ENCODE measurements at regions not wholly inside any gene's neighbourhood (a gene's known extent, or its start where the extent isn't known, plus 50 kb on each side); places are given as distances from the start of the nearest gene placed in this dataset.

GRCh38 chr12:124440031-124440626 is 127.3 kb downstream of the NCOR2 start:
- Histone ChIP-seq H2AK9ac (replicated peaks; ENCODE audit: low read depth, low read length, poor library complexity) (peak overlapping the region; percentile 80), H4K91ac (ENCODE audit: insufficient read depth, low read depth, low read length) (peak overlapping the region; percentile 84), H3K9me3 (ENCODE audit: control insufficient read depth, insufficient read depth, low read length) (no peaks in the 10 kb centered on the region), H2BK5ac (ENCODE audit: low read depth, low read length, poor library complexity, severe bottlenecking) (peak overlapping the region; percentile 90), H2AFZ (replicated peaks; ENCODE audit: low read length, poor library complexity) (peak overlapping the region; percentile 52), H2BK120ac (ENCODE audit: low read depth, low read length) (peak overlapping the region; percentile 90), H3K79me1 (ENCODE audit: low read depth in 1 of 2, low read length in 2 of 2) (peaks cover 19 to 57% of the 10 kb centered on the region in 2 experiments), H3K18ac (ENCODE audit: low read depth, low read length) (peak overlapping the region; percentile 14; the same call in 1 of the 2 replicates), H2AK5ac (ENCODE audit: low read depth, low read length) (peak overlapping the region; percentile 96), H2BK15ac (ENCODE audit: low read depth, low read length) (peak overlapping the region; percentile 32; the same call in 2 of the 3 replicates), H3K4me1 (ENCODE audit: control insufficient read depth, insufficient read depth, low read length) (peaks cover 26% of the 10 kb centered on the region), H3K4ac (ENCODE audit: low read depth, low read length) (peak overlapping the region; percentile 96), H3K23ac (ENCODE audit: low read depth, low read length) (peak overlapping the region; percentile 73), H4K8ac (ENCODE audit: low read depth in 2 of 2, low read length in 2 of 2) (peak overlapping the region; percentile 20 to 91; a peak in 2 of 4 replicates), H3K9ac (ENCODE audit: low read depth, low read length) (no peak overlapping the region; the same call in 1 of the 2 replicates), H4K20me1 (ENCODE audit: insufficient read depth, low read length) (peaks cover 9% of the 10 kb centered on the region; the same call in 1 of the 2 replicates), H3K36me3 (ENCODE audit: control insufficient read depth, insufficient read depth, low read length) (peaks cover 27% of the 10 kb centered on the region; the same call in 1 of the 2 replicates), H3K4me3 (ENCODE audit: insufficient read depth, low read depth, low read length) (no peak overlapping the region), H3K27ac (ENCODE audit: insufficient read depth, low read length) (peak overlapping the region; percentile 79; the same call in 1 of the 2 replicates), H3K9me1 (ENCODE audit: insufficient read depth, low read length) (peaks cover 23% of the 10 kb centered on the region), H3K56ac (ENCODE audit: extremely low read depth, insufficient read depth, low read length) (peak overlapping the region; percentile 76; the same call in 1 of the 2 replicates), H3K4me2 (ENCODE audit: low read depth, low read length) (no peak overlapping the region), H4K5ac (ENCODE audit: low read depth, low read length) (peak overlapping the region; percentile 7; the same call in 1 of the 2 replicates), H3K27me3 (ENCODE audit: control insufficient read depth, insufficient read depth, low read length) (no peaks in the 10 kb centered on the region), H2BK20ac (ENCODE audit: low read depth, low read length) (peak overlapping the region; percentile 81), H3K14ac (replicated peaks; ENCODE audit: low read depth, low read length) (peak overlapping the region; percentile 95)
- BruUV-seq (replicated peaks), result no TSS peak
- in situ Hi-C loops (cut with MboI; ENCODE audit: low sequenced_read_pairs), result no loop called here
- POLR2A ChIA-PET (ENCODE audit: unreplicated experiment), result no interaction called here
- intact Hi-C loops (cut with micrococcal nuclease), result no loop called here
- dilution Hi-C loops (cut with HindIII; ENCODE audit: low sequenced_read_pairs, unreplicated experiment), result no loop called here
- CTCF ChIA-PET, result no interaction called here
- TF ChIP-seq BHLHE40 (IDR thresholded peaks at IDR 0.05; ENCODE audit: low read depth, low read length), result no peak
- no peak for TF ChIP-seq MAZ (IDR thresholded peaks at IDR 0.05; ENCODE audit: borderline replicate concordance, low read depth, low read length)
- TF ChIP-seq CEBPB (IDR thresholded peaks at IDR 0.05; ENCODE audit: low read depth, low read length), result no peak
- no peak for TF ChIP-seq CTCF (conservative IDR thresholded peaks at IDR 0.05; ENCODE audit: low read depth, low read length)
- TF ChIP-seq ELK1 (IDR thresholded peaks at IDR 0.05; ENCODE audit: borderline replicate concordance, low read depth, low read length), result no peak
- no peak for TF ChIP-seq RCOR1 (IDR thresholded peaks at IDR 0.05; ENCODE audit: insufficient replicate concordance, low read length)
- ATAC-seq (ENCODE audit: low read depth) (no peak), DNase-seq (no peak)
- WGBS, 2 experiments (ENCODE audit: extremely low coverage in 2 of 2, insufficient read length in 1 of 2), result 100% methylated on average over 5 of the region's 13 CpGs; no CpG with 5 or more reads in 1 of the 2 experiments

All from IMR-90 (cell line).